DMS53 treated with DMSO at 0.1 percent for 48 hours (cell line): ENCODE measurements at regions not wholly inside any gene's neighbourhood (a gene's known extent, or its start where the extent isn't known, plus 50 kb on each side); places are given as distances from the start of the nearest gene placed in this dataset.

Source experiments
- DNase-seq: peaks from one replicate; lab custom pipeline; 2025; ENCODE audit not compliant: unreplicated experiment; lab: John Stamatoyannopoulos, UW

DNA sequence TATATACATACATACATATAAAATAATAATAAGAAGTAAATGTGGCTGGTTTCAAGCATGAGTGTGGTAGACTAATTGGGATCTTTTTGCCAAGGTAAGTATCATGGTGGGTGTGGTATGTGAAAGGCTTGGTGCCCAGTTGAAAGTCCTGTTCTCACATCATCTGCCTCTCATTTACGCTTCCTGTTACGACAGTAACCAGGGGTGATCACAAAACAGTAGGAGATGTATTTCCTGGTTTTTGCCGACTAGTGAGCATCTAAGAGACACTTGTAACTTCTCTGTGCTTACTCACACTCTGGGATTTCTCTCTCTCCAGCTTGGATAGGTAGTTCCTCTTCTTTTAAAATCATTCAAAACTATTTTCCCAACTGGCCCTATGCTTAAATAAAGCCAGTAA, 1028.3 kb upstream of the NR2F2 start:
- no peak for DNase-seq

DNA sequence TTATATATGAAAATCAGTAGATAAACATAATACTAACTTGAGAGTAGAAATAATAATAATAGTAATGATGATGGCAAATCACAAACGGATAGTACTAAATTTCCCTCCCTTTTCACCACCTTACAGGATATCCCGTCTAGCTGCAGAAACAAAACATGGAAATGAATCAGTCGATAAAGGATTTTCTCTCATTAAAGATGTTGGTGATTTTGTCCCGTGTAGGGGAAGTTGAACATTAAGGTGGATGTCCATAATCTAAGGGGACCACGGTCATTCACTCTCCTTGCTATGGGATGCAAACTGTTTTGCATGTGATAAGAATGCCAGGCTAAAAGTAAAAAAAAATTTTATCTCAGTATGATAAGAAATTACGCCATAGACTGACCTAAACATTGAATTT, 1027.7 kb upstream of the NR2F2 start:
- no peak for DNase-seq

DNA sequence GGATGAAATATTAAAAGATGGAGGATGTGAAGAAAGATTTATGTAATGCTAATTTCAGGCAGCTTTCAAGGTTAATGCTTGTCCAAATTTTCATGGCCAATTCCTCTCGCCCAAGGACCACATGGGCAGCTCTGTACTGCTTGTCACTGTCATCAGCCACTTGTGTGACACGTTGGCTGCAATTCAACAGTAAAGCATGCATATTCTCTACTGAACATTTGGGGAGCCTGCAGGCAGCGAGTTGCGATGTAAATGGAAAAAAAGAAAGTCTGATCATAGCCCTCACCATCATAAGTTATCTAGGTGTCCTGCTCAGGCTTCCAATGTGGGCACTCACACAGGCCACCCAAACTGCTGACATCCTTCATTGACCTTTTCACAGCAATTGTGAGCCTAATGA, 1026.8 kb upstream of the NR2F2 start:
- DNase-seq, result no peak

DNA sequence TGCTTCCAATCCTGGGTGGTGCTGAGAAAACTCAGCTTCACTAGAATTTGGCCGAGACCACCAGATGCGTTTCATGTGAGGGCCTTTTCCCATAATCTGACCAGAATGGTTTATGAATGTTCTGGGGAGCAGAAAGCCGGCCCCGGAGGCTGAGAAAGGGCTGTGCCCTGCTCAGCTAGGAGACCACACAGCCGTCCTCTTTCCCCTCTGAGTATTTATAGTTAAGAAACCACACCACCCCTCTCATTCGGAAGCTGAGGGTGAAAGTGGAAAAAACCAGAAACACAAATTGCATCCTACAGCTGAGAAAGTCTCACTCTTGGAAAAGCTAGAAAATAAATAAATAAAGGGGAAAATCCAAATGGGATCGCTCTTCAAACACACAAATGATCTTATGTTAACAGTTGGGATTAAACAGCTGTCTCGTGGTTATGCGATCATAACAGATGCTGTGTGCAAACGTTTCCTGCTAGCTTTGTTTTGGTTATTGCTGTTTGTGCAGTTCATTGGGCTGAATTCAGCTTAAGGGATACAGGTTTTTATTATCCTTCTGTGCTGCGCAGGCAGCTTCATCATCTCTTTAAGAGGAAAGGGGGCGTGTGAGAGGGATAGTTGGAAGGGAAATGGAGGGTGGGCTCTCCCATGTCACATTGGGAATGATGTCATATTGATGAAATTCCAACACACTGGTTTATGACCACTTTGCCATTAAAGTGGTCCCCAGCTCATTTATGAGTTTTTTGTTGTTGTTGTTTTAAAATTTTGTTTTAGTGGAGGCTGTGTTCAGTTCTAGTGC, 1026.2 kb upstream of the NR2F2 start:
- no peak for DNase-seq

DNA sequence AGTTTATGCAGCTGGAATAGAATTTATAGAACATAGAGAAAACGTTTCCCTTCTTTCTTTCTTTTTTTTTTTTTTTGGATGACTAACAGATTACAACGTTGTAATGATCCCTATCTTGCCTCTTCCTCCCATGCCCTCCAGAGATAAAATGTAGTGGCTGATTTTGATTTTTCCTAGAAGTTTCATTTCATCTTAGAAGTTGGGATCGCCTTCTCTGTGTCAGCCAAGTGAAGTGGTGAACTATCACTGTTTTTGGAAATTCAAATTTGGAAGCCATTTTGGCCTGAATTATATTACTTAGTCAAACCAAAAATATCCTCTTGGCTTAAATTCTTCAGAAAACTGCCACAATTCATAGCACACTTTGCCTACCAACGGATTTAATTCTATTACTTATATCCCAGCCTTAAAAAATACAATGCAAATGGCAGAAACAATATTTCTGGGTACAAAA, 1025.5 kb upstream of the NR2F2 start:
- DNase-seq, result no peak

DNA sequence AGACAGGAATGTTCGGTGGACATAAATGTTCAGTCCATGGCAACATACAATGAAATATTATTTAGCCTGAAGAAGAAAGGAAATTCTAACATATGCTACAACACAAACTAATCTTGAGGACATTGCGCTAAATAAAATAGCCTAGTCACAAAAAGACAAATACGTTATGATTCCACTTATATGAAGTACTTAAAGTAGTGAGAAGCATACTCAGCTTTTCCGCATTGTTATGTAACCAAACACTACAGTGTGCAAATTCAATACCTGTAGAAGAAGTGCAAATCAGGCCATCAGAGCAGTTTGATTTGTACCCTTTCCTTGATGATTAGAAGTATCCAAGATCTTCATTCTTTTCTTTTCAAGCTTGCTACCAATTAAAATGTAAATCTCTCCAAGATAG, 1023.4 kb upstream of the NR2F2 start:
- DNase-seq, result no peak

DNA sequence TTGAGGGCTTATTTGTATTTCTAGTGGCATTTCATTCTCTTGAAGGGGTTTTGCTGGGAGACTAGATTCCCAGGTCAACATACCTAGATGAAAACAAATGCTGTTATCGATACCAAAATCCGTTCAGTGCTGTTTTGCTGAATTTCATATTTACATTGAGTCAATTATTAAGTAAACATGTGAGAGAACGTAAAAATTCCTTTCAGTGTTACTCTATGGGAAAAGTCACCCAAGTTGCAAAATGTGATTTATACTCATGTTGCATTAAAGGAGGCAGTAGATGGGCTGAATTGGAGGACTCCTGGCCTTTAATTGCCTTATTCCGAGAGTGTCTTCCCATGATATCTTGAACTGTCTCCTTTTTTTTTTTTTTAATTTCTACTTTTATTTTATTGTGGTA, 1011.3 kb upstream of the NR2F2 start:
- no peak for DNase-seq

DNA sequence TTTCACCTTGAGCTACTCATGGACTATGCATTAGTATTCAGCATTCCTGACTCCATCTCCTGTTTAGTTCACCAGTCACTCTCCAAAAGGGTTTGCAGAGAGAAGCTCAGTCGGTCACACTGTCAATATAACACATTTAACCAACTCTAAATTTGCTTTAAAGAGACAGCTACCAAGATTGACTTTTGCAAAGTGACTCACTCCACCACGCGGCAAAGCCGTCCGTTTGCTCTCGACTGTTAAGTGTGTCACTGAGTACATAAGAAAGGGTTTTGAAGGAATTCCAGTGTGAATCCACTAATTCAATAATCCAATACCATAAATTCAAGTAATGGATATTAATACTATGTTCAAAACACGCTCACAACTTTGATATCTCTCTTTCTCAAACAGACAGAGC, 1006.7 kb upstream of the NR2F2 start:
- DNase-seq, result no peak

DNA sequence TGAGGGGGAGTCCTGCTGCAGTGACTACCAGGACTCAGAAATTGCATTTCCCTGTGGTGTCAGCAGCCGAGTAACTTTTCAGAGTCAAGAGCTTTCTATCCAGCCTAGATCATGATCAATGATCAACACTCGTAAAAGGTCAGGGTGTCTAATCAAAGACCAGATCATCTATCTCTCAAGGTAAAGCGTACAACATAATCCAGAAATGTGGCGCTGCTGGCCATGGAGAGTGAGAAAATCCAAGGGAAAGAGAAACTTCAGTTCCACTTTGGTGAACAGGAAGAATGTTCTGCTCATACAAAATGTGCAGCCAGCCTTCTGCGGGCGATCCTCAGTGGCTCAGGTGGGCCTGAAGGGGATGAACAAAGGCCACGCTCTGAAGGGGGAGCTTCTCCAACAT, 1005.8 kb upstream of the NR2F2 start:
- DNase-seq, result no peak

DNA sequence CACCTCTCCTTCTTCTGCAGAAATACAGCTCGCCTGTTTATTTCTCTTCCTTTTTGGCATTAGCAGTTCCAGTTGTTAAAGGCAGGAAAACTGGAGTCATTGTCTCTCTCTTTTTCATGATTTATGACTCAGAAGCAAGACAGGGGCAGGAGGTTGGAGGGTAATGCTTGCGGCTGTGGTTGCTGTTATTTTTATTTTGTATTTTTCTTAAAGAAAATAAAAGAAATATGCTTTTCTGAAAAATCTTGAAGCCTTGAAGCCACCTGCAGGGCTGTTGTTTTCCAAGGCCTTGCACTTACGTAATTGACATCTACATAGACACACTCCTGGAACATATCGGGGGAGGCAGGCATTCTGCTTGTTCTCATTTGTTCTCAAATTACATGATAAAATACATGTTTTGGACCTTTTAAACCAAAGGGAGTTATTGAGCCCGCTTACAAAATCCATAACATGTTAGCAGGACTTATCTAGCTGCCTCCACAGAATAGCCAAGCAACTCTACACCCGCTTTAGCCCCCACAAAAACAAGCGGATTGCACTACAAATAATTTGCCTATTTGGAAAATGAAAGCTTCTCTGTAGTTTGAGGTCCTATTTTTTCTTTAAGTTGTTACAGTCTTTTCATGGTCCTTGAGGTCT, 1004.6 kb upstream of the NR2F2 start:
- no peak for DNase-seq

DNA sequence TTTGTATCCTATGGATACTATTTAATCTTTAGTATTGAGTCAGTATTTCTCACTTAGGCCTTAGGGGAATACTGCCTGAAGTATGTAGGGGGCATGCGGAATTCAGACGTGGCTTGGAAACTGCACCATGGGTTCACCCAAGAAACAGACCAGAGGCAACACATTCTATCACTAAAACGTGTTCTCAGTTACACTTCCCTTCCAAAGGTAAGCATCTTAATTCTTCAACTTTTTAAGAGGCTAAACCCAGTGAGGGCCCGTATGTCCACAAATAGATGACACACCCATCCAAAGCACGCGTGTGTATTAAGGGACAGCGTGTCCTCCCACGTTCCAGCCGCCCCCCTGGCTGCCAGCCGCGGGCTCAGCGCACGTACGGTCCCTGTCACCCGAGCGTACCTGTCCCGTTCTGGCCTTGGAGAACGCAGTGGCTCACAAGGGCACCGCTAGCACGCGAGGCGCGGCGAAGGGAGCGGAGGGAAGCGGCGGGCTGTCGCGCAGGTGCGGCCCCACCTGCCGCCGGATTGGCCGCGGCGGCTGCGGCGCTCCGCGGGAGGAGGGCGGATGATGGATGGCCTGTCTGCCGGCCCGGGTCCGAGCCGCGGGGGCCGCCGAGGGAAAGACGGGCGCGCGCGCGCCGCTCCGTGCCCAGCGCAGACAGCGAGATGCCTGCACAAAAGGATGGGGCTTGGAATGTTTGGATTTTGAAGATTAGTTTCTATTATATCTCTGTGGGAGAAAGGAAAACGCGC, 1003.9 kb upstream of the NR2F2 start:
- no peak for DNase-seq

DNA sequence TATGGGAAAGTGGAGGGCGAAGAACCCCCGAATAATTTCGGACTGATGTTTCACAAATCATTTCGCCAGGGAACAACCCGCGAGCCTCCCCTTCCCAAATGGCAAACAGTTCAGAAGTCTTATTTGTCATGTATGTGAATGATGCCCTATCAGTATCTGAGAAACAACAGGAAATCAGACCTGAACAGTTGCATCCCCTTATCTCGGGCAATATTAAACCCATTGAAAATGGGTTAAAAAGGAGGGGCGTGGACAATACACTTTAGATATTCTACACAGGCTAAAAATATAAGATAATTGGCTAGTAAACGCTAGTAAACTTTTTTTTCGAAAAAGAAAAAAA, 1003.3 kb upstream of the NR2F2 start:
- no peak for DNase-seq

DNA sequence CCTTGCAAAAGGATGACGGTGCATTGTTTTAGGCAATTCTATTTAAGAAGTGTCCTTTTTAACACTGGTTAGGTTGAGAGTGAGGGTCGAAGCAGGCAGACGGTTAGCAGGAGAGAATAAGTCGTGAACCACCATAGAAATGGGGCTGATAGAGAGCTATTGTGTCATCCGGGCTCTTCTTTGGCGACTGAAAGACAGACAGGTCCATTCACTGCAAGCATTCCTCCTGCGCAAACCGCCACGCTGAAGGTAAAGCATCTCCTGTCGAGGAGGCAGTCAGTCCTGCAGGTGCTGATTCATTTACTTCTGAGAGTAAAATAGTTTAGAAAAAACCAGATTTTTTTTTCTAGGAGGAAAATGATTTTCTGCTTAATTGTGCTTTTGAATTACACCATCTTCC, 1002.8 kb upstream of the NR2F2 start:
- no peak for DNase-seq

DNA sequence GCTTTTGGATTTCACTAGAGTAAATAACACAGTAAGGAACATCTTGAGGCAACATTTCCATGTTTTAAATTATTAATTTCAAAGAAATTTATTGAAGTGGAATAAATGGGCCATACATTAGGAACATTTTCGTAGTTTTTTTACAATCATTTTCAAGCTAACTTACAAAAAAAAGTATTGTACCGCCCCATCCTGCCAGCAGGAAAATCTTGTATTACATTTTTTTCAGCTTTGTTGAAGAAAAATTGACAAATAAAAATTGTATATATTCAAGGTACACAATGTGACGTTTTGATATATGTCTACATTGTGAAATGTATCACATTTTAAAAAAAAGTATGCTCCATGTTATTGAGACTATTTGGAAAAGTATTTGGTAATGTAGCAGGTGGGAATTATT, 1001.9 kb upstream of the NR2F2 start:
- no peak for DNase-seq

DNA sequence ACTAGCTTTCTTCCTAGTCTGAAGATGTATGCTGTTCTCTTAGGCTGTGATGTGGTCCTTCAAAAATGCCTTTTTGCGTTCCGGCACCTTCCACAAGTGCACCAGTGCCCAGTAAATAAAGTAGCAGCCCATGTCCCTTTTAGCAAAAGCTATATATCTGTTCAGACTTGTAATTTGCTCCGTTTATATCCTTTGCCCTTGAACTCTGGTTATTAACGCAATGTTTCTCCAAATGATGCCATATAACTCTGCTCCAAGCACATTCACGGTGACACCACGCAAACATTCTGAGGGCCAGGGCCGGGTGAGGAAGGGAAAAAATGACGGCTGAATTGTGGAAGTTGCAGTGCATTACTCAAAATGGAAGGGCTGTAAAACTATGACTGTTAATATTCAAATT, 1001.1 kb upstream of the NR2F2 start:
- no peak for DNase-seq

DNA sequence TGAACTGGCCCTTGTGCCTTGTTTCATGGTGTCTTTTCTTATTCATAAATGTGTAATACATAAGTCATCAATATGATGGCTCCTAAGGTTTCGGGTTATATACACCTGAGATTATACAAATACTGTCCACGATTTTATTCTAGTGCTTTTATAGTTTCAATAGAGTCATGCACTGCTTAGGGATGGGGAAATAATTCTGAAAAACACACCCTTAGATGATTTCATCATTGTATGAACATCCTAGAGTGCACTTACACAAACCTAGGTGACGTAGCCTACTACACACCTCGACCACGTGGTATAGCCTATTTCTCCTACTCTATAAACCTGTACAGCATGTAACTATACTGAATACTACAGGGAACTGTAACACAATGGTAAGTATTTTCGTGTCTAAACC, 988.8 kb upstream of the NR2F2 start:
- DNase-seq, result no peak

DNA sequence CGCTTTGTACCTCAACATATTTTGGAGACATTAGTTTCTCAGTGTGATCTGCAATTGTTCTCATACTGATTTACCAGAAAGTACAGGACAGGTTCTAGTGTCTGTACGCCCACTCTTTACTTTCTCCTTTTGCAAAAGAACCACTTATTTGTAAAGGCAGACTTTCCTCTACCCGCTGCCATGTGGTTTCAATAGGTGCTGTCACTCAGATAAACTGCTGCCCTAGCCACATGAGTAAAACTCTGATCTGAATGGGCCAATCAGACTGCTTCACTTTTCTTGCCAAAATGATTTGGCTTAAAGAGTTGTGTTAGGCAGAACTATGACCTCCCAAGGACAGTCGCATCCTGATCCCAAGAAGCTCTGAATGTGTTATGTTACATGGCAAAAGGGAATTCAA, 984.6 kb upstream of the NR2F2 start:
- DNase-seq, result no peak

DNA sequence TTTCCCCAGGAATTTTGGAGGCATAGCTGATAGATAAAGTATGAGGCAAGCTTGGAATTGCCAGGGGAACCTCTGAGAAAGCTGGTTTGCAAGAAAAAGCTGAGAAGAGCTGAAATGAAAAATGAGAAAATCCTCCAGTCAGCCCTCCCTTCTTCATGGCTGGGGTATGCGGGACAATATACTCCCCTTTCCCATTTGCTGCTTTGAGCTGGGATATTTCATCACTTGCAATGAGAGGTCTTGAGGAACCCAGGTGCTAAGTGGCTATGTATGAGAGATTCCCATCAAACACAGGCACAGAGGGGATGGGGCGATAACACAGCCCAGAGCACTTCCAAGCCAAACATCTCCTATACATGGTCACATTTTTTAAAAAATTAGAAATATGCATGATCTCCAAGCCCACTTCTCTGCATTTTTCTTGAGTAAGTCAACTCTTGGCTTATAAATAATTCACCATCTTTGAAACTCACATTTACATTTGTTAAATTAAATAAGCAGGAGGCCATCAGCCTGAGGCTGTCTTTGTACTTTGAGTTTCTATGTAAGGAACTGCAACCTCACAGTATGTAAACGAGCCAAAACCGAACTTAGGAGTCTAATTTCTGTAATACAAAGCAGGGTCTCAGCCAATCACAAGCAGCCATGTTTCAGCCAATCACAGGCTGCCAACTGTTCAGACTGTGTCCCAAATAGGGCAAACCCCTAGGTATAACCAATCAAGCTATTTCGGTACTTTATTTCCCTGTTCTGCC, 983.6 kb upstream of the NR2F2 start:
- DNase-seq, result no peak

DNA sequence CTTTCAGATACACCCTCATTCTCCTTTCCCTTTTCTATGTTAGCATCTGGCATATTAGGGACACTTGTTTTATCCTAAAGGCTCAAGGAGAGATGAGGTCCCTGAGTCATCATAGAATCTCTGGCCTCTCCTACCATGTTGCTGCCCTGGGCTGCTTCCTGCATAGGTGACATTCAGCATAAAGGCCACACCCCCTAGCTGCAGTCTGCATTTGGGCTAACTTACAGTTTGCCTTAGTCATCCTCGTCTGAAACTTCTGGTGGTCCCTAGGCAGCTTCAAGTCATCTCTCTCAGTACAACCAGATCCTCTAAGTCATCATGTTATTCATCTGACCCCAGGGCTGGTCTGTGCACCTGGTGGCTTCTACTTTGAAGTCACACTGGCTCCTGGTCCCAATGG, 982.7 kb upstream of the NR2F2 start:
- no peak for DNase-seq

DNA sequence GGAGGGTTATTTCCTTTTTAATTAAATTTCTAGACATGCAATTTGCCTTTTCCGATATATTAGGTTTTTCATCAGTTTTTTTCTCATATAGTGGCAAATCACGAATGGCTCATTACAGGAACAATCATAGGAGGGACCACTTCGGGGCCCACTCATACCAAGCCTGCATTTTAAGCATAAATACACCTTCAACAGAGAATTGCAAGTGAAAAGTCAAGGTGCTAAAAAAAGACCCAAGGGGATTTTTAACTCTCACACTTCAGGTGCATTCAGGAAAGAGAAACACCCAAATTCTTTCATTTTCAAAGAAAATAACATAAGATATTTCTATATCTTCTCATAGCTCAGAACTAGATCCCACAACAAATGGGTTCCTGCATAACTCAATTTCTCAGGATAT, 979.6 kb upstream of the NR2F2 start:
- no peak for DNase-seq

DNA sequence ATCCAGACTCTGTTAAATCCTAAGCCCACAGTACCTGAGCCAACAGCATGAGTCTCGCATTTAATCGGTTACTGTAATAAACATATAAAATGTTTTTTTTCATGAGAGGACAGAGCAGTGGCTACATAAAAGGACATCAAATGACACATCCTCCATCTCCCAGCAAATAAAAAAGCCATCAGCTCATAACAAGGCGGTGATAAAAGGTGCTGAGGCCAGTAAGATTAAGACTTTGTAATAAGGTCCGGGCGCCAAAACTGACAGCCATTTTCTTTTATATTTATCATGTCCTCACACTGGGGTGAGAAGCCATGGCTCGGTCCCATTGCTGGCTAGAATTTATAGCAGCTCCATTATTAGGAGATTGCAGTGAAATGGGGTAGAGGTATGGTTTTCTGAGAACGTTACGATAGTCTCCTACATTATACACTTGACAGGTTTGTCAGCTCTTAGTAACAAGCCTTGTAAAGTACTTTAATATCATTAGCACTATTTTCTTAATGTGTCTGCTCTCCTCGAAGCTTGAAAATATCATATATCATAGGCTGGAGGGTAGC, 977.8 kb upstream of the NR2F2 start:
- DNase-seq, result no peak
